ENCODE measurements at regions not wholly inside any gene's neighbourhood (a gene's known extent, or its start where the extent isn't known, plus 50 kb on each side); places are given as distances from the start of the nearest gene placed in this dataset.

DNA sequence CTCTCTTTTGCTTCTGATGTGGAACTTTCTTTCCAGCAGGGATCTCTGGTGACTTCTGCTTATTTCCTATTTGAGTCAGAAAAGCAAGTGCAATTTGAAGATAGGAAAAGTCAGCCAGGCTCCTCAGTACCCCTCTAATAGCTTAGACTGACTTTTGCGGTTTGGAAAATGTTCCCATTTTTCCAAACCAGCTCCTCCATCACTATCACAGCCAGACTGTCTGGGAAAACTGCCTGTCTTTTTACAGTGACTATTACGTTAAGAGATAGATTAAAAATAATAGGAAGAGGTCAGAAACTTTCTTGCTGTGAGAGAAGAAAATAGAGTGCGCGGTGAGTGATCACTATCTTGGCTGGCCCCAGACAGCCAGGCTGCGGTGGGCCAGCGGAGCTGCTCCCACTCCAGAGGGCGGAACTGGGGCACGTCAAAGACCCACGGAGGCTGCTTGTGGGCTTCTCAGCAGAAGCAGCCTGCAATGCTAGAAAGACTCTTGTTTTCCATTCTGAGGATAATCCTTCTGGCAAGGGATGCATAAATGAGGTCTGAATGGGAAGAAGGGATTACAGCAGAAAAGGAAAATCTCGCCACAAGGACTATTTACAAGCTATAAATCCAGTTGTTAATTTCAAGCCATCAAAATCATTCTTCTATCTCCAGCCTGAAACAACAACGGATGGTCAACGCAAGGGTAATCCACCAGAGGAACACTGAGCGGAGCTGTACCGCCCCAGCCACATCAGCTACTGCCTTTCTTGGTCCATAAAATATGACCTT, 151.0 kb upstream of the MSX2 start:
- no peak for DNase-seq (ENCODE audit: extremely low spot score, unreplicated experiment)
- Mint-ChIP-seq H3K4me1 (ENCODE audit: unreplicated experiment) (peaks cover 53% of the 10 kb centered on the region), H3K9me3 (peaks cover 7% of the 10 kb centered on the region), H3K4me3 (peak overlapping the region; percentile 20), H3K27ac (peak overlapping the region; percentile 3), H3K36me3 (no peaks in the 10 kb centered on the region), H3K27me3 (peaks cover 19% of the 10 kb centered on the region)
- TF ChIP-seq, protein P1, sequence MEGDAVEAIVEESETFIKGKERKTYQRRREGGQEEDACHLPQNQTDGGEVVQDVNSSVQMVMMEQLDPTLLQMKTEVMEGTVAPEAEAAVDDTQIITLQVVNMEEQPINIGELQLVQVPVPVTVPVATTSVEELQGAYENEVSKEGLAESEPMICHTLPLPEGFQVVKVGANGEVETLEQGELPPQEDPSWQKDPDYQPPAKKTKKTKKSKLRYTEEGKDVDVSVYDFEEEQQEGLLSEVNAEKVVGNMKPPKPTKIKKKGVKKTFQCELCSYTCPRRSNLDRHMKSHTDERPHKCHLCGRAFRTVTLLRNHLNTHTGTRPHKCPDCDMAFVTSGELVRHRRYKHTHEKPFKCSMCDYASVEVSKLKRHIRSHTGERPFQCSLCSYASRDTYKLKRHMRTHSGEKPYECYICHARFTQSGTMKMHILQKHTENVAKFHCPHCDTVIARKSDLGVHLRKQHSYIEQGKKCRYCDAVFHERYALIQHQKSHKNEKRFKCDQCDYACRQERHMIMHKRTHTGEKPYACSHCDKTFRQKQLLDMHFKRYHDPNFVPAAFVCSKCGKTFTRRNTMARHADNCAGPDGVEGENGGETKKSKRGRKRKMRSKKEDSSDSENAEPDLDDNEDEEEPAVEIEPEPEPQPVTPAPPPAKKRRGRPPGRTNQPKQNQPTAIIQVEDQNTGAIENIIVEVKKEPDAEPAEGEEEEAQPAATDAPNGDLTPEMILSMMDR (conservative IDR thresholded peaks at IDR 0.05) = no peak

DNA sequence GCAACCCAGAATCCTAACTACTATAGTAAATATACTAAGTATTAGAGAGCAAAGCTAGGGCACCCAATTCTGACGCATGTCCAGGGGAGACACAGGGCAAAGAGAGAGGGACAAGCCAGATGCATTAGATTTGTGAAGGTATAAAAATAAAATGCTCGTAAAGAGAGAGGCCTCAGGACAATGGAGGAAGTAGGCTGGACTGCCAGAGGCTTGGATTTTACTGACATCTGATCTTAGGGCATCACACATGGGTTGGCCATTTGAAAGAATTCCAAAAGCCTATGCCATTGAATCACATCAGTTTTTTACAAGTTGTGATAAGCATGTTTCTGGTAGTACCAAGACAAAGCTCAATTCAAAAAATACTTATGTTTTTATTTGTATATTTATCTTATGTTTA, 149.3 kb upstream of the MSX2 start:
- Mint-ChIP-seq H3K36me3 (no peaks in the 10 kb centered on the region), H3K27me3 (peaks cover 12% of the 10 kb centered on the region), H3K4me3 (no peak overlapping the region), H3K9me3 (no peaks in the 10 kb centered on the region), H3K27ac (no peak overlapping the region), H3K4me1 (ENCODE audit: unreplicated experiment) (peaks cover 54% of the 10 kb centered on the region)
- TF ChIP-seq, protein P1 (conservative IDR thresholded peaks at IDR 0.05) = no peak
- DNase-seq (ENCODE audit: extremely low spot score, unreplicated experiment) = no peak

DNA sequence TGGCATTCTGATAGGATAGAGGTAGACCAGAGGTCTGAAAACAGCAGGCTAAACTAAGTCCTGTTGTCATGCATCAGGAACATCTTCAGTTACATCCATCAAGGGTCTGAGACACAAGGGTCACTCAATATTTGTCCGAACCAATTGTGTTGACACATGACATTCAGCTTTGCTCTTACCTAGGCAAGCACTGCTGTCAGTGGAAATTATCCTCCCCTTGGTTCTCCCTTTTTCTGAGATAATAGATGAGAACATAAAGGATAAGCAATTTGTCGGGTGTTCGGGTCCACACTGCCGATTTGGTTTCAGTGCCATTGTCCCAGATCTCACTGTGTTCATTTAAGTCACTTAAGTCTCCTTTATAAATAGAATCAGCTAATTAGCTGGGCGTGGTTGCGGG, 148.3 kb upstream of the MSX2 start:
- TF ChIP-seq, protein P1 (conservative IDR thresholded peaks at IDR 0.05) = no peak
- no peaks in the 10 kb centered on the region for H3K9me3 Mint-ChIP-seq
- H3K4me1 Mint-ChIP-seq (ENCODE audit: unreplicated experiment) = peaks cover 54% of the 10 kb centered on the region
- H3K4me3 Mint-ChIP-seq = no peak overlapping the region
- no peaks in the 10 kb centered on the region for H3K36me3 Mint-ChIP-seq
- no peak for DNase-seq (ENCODE audit: extremely low spot score, unreplicated experiment)
- no peak overlapping the region for H3K27ac Mint-ChIP-seq
- H3K27me3 Mint-ChIP-seq = peaks cover 6% of the 10 kb centered on the region

DNA sequence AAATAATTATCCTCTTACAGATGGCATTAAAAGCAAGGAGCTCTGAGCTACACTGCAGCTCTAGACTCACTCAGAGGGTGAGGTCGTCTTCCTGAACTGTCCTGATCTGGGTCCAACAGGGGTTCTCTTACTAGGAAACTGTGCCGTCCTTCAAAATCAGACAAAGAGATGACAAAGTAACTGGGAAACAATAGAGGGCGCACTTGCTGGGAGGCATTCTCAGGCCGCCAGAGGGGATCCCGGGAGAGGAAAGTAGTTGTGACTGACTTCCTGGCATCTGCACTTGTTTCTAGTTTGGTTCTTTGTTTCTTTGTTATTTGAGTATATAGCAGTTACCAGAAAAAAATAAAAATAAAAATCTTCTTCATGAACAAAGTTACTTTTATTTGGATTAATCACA, 142.9 kb upstream of the MSX2 start:
- H3K4me1 Mint-ChIP-seq (ENCODE audit: unreplicated experiment) = peaks cover 25% of the 10 kb centered on the region
- no peak for DNase-seq (ENCODE audit: extremely low spot score, unreplicated experiment)
- H3K27me3 Mint-ChIP-seq = peaks cover 3% of the 10 kb centered on the region

DNA sequence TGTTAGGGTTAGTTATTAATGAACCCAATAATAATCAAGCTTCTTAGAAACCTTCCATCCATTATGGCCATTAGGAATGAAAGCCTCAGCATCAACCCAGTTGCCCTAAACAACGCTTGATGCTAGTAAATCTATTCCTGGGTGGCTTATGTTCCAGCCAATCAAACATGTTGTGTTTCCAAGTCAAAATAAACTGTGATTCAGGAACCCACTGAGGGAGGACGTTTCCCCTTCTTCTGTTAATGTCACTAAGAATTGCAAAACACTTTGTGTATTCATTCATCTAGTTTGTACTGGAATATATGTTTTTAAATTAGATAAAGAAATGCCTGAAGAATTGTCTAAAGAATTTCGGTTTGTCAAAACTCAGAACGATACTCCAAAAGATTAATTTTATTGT, 142.5 kb upstream of the MSX2 start:
- Mint-ChIP-seq H3K4me1 (ENCODE audit: unreplicated experiment) (peaks cover 21% of the 10 kb centered on the region), H3K27me3 (peaks cover 3% of the 10 kb centered on the region)

More for the DNA sequence above, 142.9 kb upstream of the MSX2 start:
- H3K4me3 Mint-ChIP-seq = no peak overlapping the region
- TF ChIP-seq, protein P1 (conservative IDR thresholded peaks at IDR 0.05) = peak; percentile 69
- peaks cover 3% of the 10 kb centered on the region for H3K9me3 Mint-ChIP-seq
- no peak overlapping the region for H3K27ac Mint-ChIP-seq
- no peaks in the 10 kb centered on the region for H3K36me3 Mint-ChIP-seq

More for the DNA sequence above, 142.5 kb upstream of the MSX2 start:
- Mint-ChIP-seq H3K27ac (no peak overlapping the region), H3K9me3 (peaks cover 4% of the 10 kb centered on the region), H3K4me3 (no peak overlapping the region), H3K36me3 (no peaks in the 10 kb centered on the region)
- DNase-seq (ENCODE audit: extremely low spot score, unreplicated experiment) = no peak
- TF ChIP-seq, protein P1 (conservative IDR thresholded peaks at IDR 0.05) = no peak
